Testis (tissue), 2 donors: ENCODE measurements at regions not wholly inside any gene's neighbourhood (a gene's known extent, or its start where the extent isn't known, plus 50 kb on each side); places are given as distances from the start of the nearest gene placed in this dataset.

ENCODE experiments used
- DNase-seq: peaks from one replicate; pipeline ENCODE4 v3.0.0-alpha.2; 2019
- H3K27ac ChIP-seq, 2 donors: fragments of 200-600 bp; sonication (generic); one replicate each; pipeline ENCODE4 v1.5.1; 2019
- H3K27me3 ChIP-seq: fragments of 200-600 bp; sonication (generic); one replicate; pipeline ENCODE4 v1.5.1; 2019
- H3K36me3 ChIP-seq: fragments of 200-600 bp; sonication (generic); one replicate; pipeline ENCODE4 v1.5.1; 2017; ENCODE audit warnings: low read depth; ENCODE audit errors: missing control alignments
- H3K4me1 ChIP-seq: fragments of 200-600 bp; sonication (generic); one replicate; pipeline ENCODE4 v1.5.1; 2019
- H3K4me3 ChIP-seq, 2 donors: fragments of 200-600 bp; sonication (generic); one replicate each; pipeline ENCODE4 v1.5.1; 2017 to 2019
- H3K9me3 ChIP-seq: fragments of 200-600 bp; sonication (generic); one replicate; pipeline ENCODE4 v1.5.1; 2017
- CTCF ChIP-seq, 3 experiments: fragments of 450-650 bp in 2 of 3; fragments of 200-600 bp in 1 of 3; sonication (generic) in 1 of 3; IDR thresholded peaks; one replicate each; pipeline ENCODE4 v1.5.1; 2016 to 2019; ENCODE audit warnings: antibody characterized with exemption in 3 of 3, mild to moderate bottlenecking in 2 of 3, moderate library complexity in 1 of 3
- POLR2A ChIP-seq: fragments of 450-650 bp; IDR thresholded peaks from one replicate; pipeline ENCODE4 v1.6.1; 2017; ENCODE audit warnings: antibody characterized with exemption, mild to moderate bottlenecking, moderate library complexity
- WGBS, 2 donors: methylation state at CpG; one replicate each; pipeline ENCODE4 v1.1.5; 2018; 5-methylcytosine and 5-hydroxymethylcytosine counted together
- intact Hi-C: fragments of 100-400 bp; cut with DNase I; formaldehyde crosslinking; loops from one replicate; pipeline ENCODE4 v1.15.1; 2023; ENCODE audit warnings: low total_unique reads

- Histone ChIP-seq H3K9me3 (no peaks in the 10 kb centered on the region), H3K4me3 (no peak overlapping the region), H3K4me1 (no peaks in the 10 kb centered on the region), H3K27me3 (no peaks in the 10 kb centered on the region), H3K36me3 (no peaks in the 10 kb centered on the region), H3K27ac (no peak overlapping the region)
- DNase-seq: no peak
- 84 to 93% methylated on average over 8 to 19 of the region's 19 CpGs for WGBS, 2 donors
- intact Hi-C loops: no loop called here
- TF ChIP-seq CTCF (IDR thresholded peaks at IDR 0.05): no peak
- TF ChIP-seq POLR2A: no peak
These were observed 151.1 kb upstream of the CST7 start for GRCh38 chr20:24797745-24798655.

GRCh38 chr20:24798930-24799705 lies 150.0 kb upstream of the CST7 start:
- DNase-seq: no peak
- Histone ChIP-seq H3K4me1 (no peaks in the 10 kb centered on the region), H3K9me3 (no peaks in the 10 kb centered on the region), H3K27ac (no peak overlapping the region), H3K27me3 (no peaks in the 10 kb centered on the region), H3K36me3 (no peaks in the 10 kb centered on the region), H3K4me3 (no peak overlapping the region)
- intact Hi-C loops: no loop called here
- 91 to 93% methylated on average over 8 to 13 of the region's 13 CpGs for WGBS, 2 donors
- TF ChIP-seq POLR2A (no peak), CTCF (IDR thresholded peaks at IDR 0.05) (no peak)

GRCh38 chr20:24799971-24800580 lies 149.0 kb upstream of the CST7 start:
- no peaks in the 10 kb centered on the region for H3K9me3 ChIP-seq
- WGBS, 2 donors: 84 to 87% methylated on average over 5 to 12 of the region's 12 CpGs
- TF ChIP-seq CTCF (IDR thresholded peaks at IDR 0.05): no peak
- TF ChIP-seq POLR2A: no peak
- no peak for DNase-seq
- H3K36me3 ChIP-seq: no peaks in the 10 kb centered on the region
- no peaks in the 10 kb centered on the region for H3K4me1 ChIP-seq
- H3K27me3 ChIP-seq: no peaks in the 10 kb centered on the region
- H3K27ac ChIP-seq: no peak overlapping the region
- no peak overlapping the region for H3K4me3 ChIP-seq
- intact Hi-C loops: no loop called here

GRCh38 chr20:24802286-24802820 lies 146.7 kb upstream of the CST7 start:
- no peak overlapping the region for H3K4me3 ChIP-seq
- TF ChIP-seq POLR2A (no peak), CTCF (IDR thresholded peaks at IDR 0.05) (no peak)
- no peaks in the 10 kb centered on the region for H3K27me3 ChIP-seq
- H3K4me1 ChIP-seq: no peaks in the 10 kb centered on the region
- DNase-seq: no peak
- intact Hi-C loops: no loop called here
- WGBS, 2 donors: 90 to 92% methylated on average over 7 to 11 of the region's 11 CpGs
- H3K9me3 ChIP-seq: no peaks in the 10 kb centered on the region
- H3K36me3 ChIP-seq: no peaks in the 10 kb centered on the region
- no peak overlapping the region for H3K27ac ChIP-seq
